Kidney (tissue), 13 donors: ENCODE measurements at regions not wholly inside any gene's neighbourhood (a gene's known extent, or its start where the extent isn't known, plus 50 kb on each side); places are given as distances from the start of the nearest gene placed in this dataset.
"Not testable (repeated sequence)": the region's sequence is repeated elsewhere in the genome, so short reads cannot be mapped to it uniquely, and the experiment has no call there.

ENCODE experiments used
- DNase-seq, 5 donors: peaks; one replicate each; pipeline ENCODE4 v3.0.0-alpha.2; 2013 to 2020
- FAIRE-seq: peaks from 2 replicates; lab custom pipeline; 2012; peaks lifted over from hg19 to GRCh38; lab: Jason Lieb, UNC
- H3K27ac ChIP-seq, 2 donors: one replicate each; pipeline ENCODE4 v1.7.0; 2013; ENCODE audit warnings: low read depth in 2 of 2, low read length in 2 of 2, inconsistent platforms in 1 of 2
- H3K27me3 ChIP-seq: one replicate; pipeline ENCODE4 v1.7.1; 2013; ENCODE audit warnings: low read length, inconsistent platforms; ENCODE audit not compliant: control insufficient read depth, insufficient read depth
- H3K36me3 ChIP-seq, 3 donors: one replicate each; pipeline versions ENCODE4 v1.7.0 to v1.7.1; 2013; ENCODE audit warnings: low read length in 3 of 3, control low read depth in 1 of 3, inconsistent platforms in 1 of 3; ENCODE audit not compliant: insufficient read depth in 3 of 3, control insufficient read depth in 2 of 3
- H3K4me1 ChIP-seq, 3 donors: one replicate each; pipeline versions ENCODE4 v1.7.0 to v1.7.1; 2013; ENCODE audit warnings: low read length in 3 of 3, inconsistent platforms in 1 of 3, low read depth in 1 of 3; ENCODE audit not compliant: control insufficient read depth in 2 of 3, insufficient read depth in 2 of 3
- H3K4me3 ChIP-seq, 3 donors: one replicate each; pipeline versions ENCODE4 v1.7.0 to v1.8.1; 2013; ENCODE audit warnings: low read length in 3 of 3, control low read depth in 1 of 3, inconsistent platforms in 1 of 3
- H3K9ac ChIP-seq, 3 donors: one replicate each; pipeline versions ENCODE4 v1.7.0 to v1.7.1; 2013; ENCODE audit warnings: low read length in 3 of 3, control low read depth in 1 of 3, inconsistent platforms in 1 of 3
- H3K9me3 ChIP-seq, 3 donors: one replicate each; pipeline versions ENCODE4 v1.7.0 to v1.7.1; 2013; ENCODE audit warnings: low read length in 3 of 3, control low read depth in 1 of 3, inconsistent platforms in 1 of 3; ENCODE audit not compliant: control insufficient read depth in 2 of 3, insufficient read depth in 1 of 3
- CTCF ChIP-seq: IDR thresholded peaks from 3 replicates; pipeline ENCODE4 v1.5.1; 2012; ENCODE audit warnings: mild to moderate bottlenecking, moderate library complexity, borderline replicate concordance; ENCODE audit not compliant: insufficient read depth; ENCODE audit errors: extremely low read depth
- intact Hi-C: fragments of 100-400 bp; cut with DNase I; formaldehyde crosslinking; loops from one replicate; pipeline ENCODE4 v1.11.1; 2022
- donor health status: control.
- donor health status: control.
- donor health status: control.
- donor health status: control.
- donor health status: control.
- donor health status: DM: yes; HTN: yes; CAD: no.
- donor health status: Normal renal cell carcinoma (clear cell type).

DNA sequence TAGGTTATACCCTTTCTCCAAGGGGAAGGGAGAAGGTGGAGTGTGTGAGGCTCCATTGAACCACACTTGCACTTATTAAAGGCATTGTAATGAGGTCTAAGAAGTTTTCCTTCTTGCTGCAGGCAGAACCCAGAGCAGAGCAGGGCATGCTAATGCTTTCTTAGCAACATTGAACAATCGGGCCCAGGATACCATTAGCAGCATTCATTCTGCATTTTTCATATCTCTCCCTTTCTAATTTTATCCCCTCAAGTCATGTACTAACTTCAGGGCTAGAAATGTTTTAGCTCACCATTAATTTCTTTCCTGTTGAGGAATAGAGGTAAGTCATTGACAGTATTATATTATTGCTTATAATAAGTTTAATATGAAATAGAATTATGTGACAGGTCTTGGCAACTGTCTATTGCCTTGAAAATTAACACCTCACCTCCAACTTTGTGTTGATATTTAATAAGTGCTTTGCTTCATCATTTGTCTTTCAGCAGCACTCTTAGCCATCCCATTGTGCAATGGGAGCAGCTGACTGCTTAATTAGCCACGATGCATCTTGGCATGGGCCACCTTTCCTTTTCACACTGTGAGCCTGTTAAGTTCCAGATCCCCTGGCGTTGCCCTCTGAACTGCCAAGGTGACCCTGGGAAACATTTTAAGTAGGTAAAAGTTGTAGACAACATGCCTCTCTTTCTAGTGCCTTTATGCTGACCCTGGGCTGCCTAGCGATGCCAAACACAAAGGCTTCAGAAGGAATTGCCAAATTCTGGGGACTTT is 300.8 kb upstream of the MEX3C start:
- DNase-seq (no peak), FAIRE-seq (no peak)
- H3K4me1 ChIP-seq = no peaks in the 10 kb centered on the region
- no peaks in the 10 kb centered on the region for H3K27me3 ChIP-seq
- no peak overlapping the region for H3K4me3 ChIP-seq
- H3K9me3 ChIP-seq = no peaks in the 10 kb centered on the region
- no peak overlapping the region for H3K27ac ChIP-seq
- no peak overlapping the region for H3K9ac ChIP-seq
- H3K36me3 ChIP-seq = no peaks in the 10 kb centered on the region
- intact Hi-C loops = no loop called here
- TF ChIP-seq CTCF = no peak

- Histone ChIP-seq H3K9me3 (no peaks in the 10 kb centered on the region), H3K36me3 (no peaks in the 10 kb centered on the region), H3K9ac (no peak overlapping the region), H3K4me1 (no peaks in the 10 kb centered on the region), H3K4me3 (no peak overlapping the region), H3K27ac (no peak overlapping the region), H3K27me3 (no peaks in the 10 kb centered on the region)
- DNase-seq (no peak), FAIRE-seq (no peak)
- no peak for TF ChIP-seq CTCF
- intact Hi-C loops = no loop called here
These were observed 305.9 kb upstream of the MEX3C start for GRCh38 chr18:51503351-51503750.

GRCh38 chr18:51506811-51507210 is 309.3 kb upstream of the MEX3C start:
- intact Hi-C loops = no loop called here
- DNase-seq = no peak
- H3K27ac ChIP-seq = no peak overlapping the region
- no peaks in the 10 kb centered on the region for H3K27me3 ChIP-seq
- no peaks in the 10 kb centered on the region for H3K36me3 ChIP-seq
- no peaks in the 10 kb centered on the region for H3K4me1 ChIP-seq
- no peak overlapping the region for H3K4me3 ChIP-seq
- TF ChIP-seq CTCF = no peak
- H3K9ac ChIP-seq = no peak overlapping the region
- peaks cover 0 to 2% (median 0%) of the 10 kb centered on the region in 3 donors for H3K9me3 ChIP-seq
- FAIRE-seq = no peak

- H3K9ac ChIP-seq, H3K9me3 ChIP-seq, H3K27me3 ChIP-seq, H3K36me3 ChIP-seq, DNase-seq, H3K27ac ChIP-seq, FAIRE-seq, intact Hi-C loops, H3K4me3 ChIP-seq, H3K4me1 ChIP-seq: not testable (repeated sequence)
These were observed 310.9 kb upstream of the MEX3C start for GRCh38 chr18:51508410-51508809.
